ENCODE measurements at regions not wholly inside any gene's neighbourhood (a gene's known extent, or its start where the extent isn't known, plus 50 kb on each side); places are given as distances from the start of the nearest gene placed in this dataset.
"Not testable (repeated sequence)": the region's sequence is repeated elsewhere in the genome, so short reads cannot be mapped to it uniquely, and the experiment has no call there.

GRCh38 chr18:8920856-8921787 is 181.4 kb upstream of the NDUFV2 start:
- H3K4me3 ChIP-seq (ENCODE audit: low read depth, low read length); H3K27ac ChIP-seq (ENCODE audit: low read depth, low read length); H3K27me3 ChIP-seq (ENCODE audit: control insufficient read depth, insufficient read depth, low read length); H3K9me3 ChIP-seq (ENCODE audit: control insufficient read depth, insufficient read depth, low read length); POLR2A ChIA-PET; DNase-seq (ENCODE audit: low read depth, low spot score): not testable (repeated sequence)
- CTCF ChIA-PET: interaction anchor here (0.6 to 1.4 kb wide), 3 partner anchors 9 to 67 kb away, joined by 3 to 4 read pairs (median 4); no protein-coding TSS in a partner anchor

GRCh38 chr18:8926464-8926863 is 176.0 kb upstream of the NDUFV2 start:
- TF ChIP-seq CTCF (IDR thresholded peaks at IDR 0.05; ENCODE audit: low read depth, low read length): no peak
- Histone ChIP-seq H3K27ac (ENCODE audit: low read depth, low read length) (no peak overlapping the region), H3K4me3 (ENCODE audit: low read depth, low read length) (no peak overlapping the region), H3K9me3 (ENCODE audit: control insufficient read depth, insufficient read depth, low read length) (peaks cover 16% of the 10 kb centered on the region), H3K27me3 (ENCODE audit: control insufficient read depth, insufficient read depth, low read length) (no peaks in the 10 kb centered on the region)
- ChIA-PET POLR2A (no interaction called here), CTCF (no interaction called here)
- no peak for DNase-seq (ENCODE audit: low read depth, low spot score)

GRCh38 chr18:8928044-8928443 is 174.5 kb upstream of the NDUFV2 start:
- ChIA-PET CTCF (no interaction called here), POLR2A (no interaction called here)
- DNase-seq (ENCODE audit: low read depth, low spot score): no peak
- Histone ChIP-seq H3K27me3 (ENCODE audit: control insufficient read depth, insufficient read depth, low read length) (no peaks in the 10 kb centered on the region), H3K27ac (ENCODE audit: low read depth, low read length) (no peak overlapping the region), H3K4me3 (ENCODE audit: low read depth, low read length) (no peak overlapping the region), H3K9me3 (ENCODE audit: control insufficient read depth, insufficient read depth, low read length) (peaks cover 25% of the 10 kb centered on the region)
- no peak for TF ChIP-seq CTCF (IDR thresholded peaks at IDR 0.05; ENCODE audit: low read depth, low read length)

GRCh38 chr18:8928847-8929780 is 173.4 kb upstream of the NDUFV2 start:
- no peak overlapping the region for H3K4me3 ChIP-seq (ENCODE audit: low read depth, low read length)
- H3K27me3 ChIP-seq (ENCODE audit: control insufficient read depth, insufficient read depth, low read length): no peaks in the 10 kb centered on the region
- TF ChIP-seq CTCF (IDR thresholded peaks at IDR 0.05; ENCODE audit: low read depth, low read length): no peak
- DNase-seq (ENCODE audit: low read depth, low spot score): no peak
- peaks cover 26% of the 10 kb centered on the region for H3K9me3 ChIP-seq (ENCODE audit: control insufficient read depth, insufficient read depth, low read length)
- POLR2A ChIA-PET: no interaction called here
- CTCF ChIA-PET: no interaction called here
- H3K27ac ChIP-seq (ENCODE audit: low read depth, low read length): no peak overlapping the region

- POLR2A ChIA-PET: no interaction called here
- Histone ChIP-seq H3K27ac (ENCODE audit: low read depth, low read length) (no peak overlapping the region), H3K27me3 (ENCODE audit: control insufficient read depth, insufficient read depth, low read length) (no peaks in the 10 kb centered on the region), H3K9me3 (ENCODE audit: control insufficient read depth, insufficient read depth, low read length) (peaks cover 30% of the 10 kb centered on the region), H3K4me3 (ENCODE audit: low read depth, low read length) (no peak overlapping the region)
- DNase-seq (ENCODE audit: low read depth, low spot score): no peak
- CTCF ChIA-PET: interaction anchor here (1.1 kb wide), 1 partner anchor 10 kb away, joined by 4 read pairs; no protein-coding TSS in a partner anchor
- TF ChIP-seq CTCF (IDR thresholded peaks at IDR 0.05; ENCODE audit: low read depth, low read length): no peak
Observed at GRCh38 chr18:8930990-8931616, 171.4 kb upstream of the NDUFV2 start.
